Upper lobe of left lung (tissue), 4 donors: ENCODE measurements at regions not wholly inside any gene's neighbourhood (a gene's known extent, or its start where the extent isn't known, plus 50 kb on each side); places are given as distances from the start of the nearest gene placed in this dataset.

ENCODE experiments used
- POLR2A ChIP-seq, 4 donors: fragments of 450-650 bp; IDR thresholded peaks; one replicate each; pipeline ENCODE4 v1.5.1; 2016 to 2017; ENCODE audit warnings: antibody characterized with exemption in 4 of 4, mild to moderate bottlenecking in 2 of 4
- TF ChIP-seq, protein P1 (sequence below), 6 experiments: fragments of 450-650 bp in 4 of 6; fragments of 200-600 bp in 2 of 6; sonication (generic) in 2 of 6; IDR thresholded peaks; one replicate each; pipeline ENCODE4 v1.5.1; 2016 to 2019; ENCODE audit warnings: antibody characterized with exemption in 6 of 6

DNA sequence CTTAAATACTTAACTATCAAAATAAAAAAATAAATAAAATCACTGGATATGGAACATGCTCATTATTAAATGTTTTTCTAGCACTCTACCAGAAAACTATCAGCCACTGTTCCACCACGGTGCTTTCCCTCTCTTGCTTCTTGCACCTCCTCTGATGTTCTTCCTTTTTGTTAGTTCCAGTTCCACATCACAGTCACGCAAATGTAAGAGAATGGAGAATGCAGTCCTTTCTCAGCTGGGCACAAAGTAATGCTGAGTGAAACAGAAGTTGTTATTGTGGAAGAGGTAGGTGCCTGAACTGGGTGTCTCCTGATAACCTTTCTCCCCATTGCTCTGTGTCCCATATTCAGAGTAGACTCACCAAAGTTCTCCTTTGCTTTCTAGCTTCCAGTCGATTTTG, 1116.9 kb upstream of the TMEM132C start:
- TF ChIP-seq, protein P1, sequence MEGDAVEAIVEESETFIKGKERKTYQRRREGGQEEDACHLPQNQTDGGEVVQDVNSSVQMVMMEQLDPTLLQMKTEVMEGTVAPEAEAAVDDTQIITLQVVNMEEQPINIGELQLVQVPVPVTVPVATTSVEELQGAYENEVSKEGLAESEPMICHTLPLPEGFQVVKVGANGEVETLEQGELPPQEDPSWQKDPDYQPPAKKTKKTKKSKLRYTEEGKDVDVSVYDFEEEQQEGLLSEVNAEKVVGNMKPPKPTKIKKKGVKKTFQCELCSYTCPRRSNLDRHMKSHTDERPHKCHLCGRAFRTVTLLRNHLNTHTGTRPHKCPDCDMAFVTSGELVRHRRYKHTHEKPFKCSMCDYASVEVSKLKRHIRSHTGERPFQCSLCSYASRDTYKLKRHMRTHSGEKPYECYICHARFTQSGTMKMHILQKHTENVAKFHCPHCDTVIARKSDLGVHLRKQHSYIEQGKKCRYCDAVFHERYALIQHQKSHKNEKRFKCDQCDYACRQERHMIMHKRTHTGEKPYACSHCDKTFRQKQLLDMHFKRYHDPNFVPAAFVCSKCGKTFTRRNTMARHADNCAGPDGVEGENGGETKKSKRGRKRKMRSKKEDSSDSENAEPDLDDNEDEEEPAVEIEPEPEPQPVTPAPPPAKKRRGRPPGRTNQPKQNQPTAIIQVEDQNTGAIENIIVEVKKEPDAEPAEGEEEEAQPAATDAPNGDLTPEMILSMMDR (IDR thresholded peaks at IDR 0.05): no peak
- TF ChIP-seq POLR2A (IDR thresholded peaks at IDR 0.05): no peak
